Spleen (tissue), 11 donors: ENCODE measurements at regions not wholly inside any gene's neighbourhood (a gene's known extent, or its start where the extent isn't known, plus 50 kb on each side); places are given as distances from the start of the nearest gene placed in this dataset.

Experiments
- DNase-seq: peaks from one replicate; pipeline ENCODE4 v3.0.0-alpha.2; 2020
- H3K27ac ChIP-seq, 8 donors: fragments of 200-600 bp; sonication (generic) in 7 of 8; 1 replicate in 4 of 8; 2 replicates in 4 of 8; pipeline versions ENCODE4 v1.5.0 to v1.8.0; 2016 to 2021; ENCODE audit warnings: inconsistent platforms in 4 of 8, mild to moderate bottlenecking in 4 of 8, moderate library complexity in 1 of 8
- H3K27me3 ChIP-seq, 7 donors: fragments of 200-600 bp; sonication (generic) in 6 of 7; replicated peaks in 1 of 7; 1 replicate in 4 of 7; 2 replicates in 3 of 7; pipeline versions ENCODE4 v1.5.0 to v1.8.0; 2016 to 2021; ENCODE audit warnings: inconsistent platforms in 3 of 7, mild to moderate bottlenecking in 1 of 7
- H3K36me3 ChIP-seq, 6 donors: fragments of 200-600 bp; sonication (generic) in 5 of 6; 1 replicate in 4 of 6; 2 replicates in 2 of 6; pipeline versions ENCODE4 v1.5.0 to v1.8.0; 2016 to 2021; ENCODE audit warnings: inconsistent platforms in 2 of 6
- H3K4me1 ChIP-seq, 6 donors: fragments of 200-600 bp; sonication (generic) in 5 of 6; 1 replicate in 3 of 6; 2 replicates in 3 of 6; pipeline versions ENCODE4 v1.5.0 to v1.8.0; 2016 to 2021; ENCODE audit warnings: inconsistent platforms in 3 of 6
- H3K4me3 ChIP-seq, 8 donors: fragments of 200-600 bp; sonication (generic) in 7 of 8; 1 replicate in 4 of 8; 2 replicates in 4 of 8; pipeline versions ENCODE4 v1.5.0 to v1.8.0; 2016 to 2021; ENCODE audit warnings: inconsistent platforms in 4 of 8, mild to moderate bottlenecking in 4 of 8, moderate library complexity in 2 of 8
- H3K9me3 ChIP-seq, 8 donors: fragments of 200-600 bp; sonication (generic) in 7 of 8; 1 replicate in 4 of 8; 2 replicates in 4 of 8; pipeline versions ENCODE4 v1.5.0 to v1.8.0; 2016 to 2021; ENCODE audit warnings: inconsistent platforms in 4 of 8
- CTCF ChIP-seq, 11 experiments: fragments of 200-600 bp in 7 of 11; fragments of 450-650 bp in 4 of 11; sonication (generic) in 4 of 11; IDR thresholded peaks in 8 of 11; conservative IDR thresholded peaks in 3 of 11; 1 replicate in 7 of 11; 2 replicates in 4 of 11; pipeline versions ENCODE4 v1.4.0 to v1.8.0; 2016 to 2021; ENCODE audit warnings: antibody characterized with exemption in 11 of 11, inconsistent platforms in 4 of 11, mild to moderate bottlenecking in 1 of 11
- POLR2A ChIP-seq, 3 donors: fragments of 450-650 bp; IDR thresholded peaks; one replicate each; pipeline ENCODE4 v1.5.1; 2017; ENCODE audit warnings: antibody characterized with exemption in 3 of 3, mild to moderate bottlenecking in 1 of 3
- POLR2AphosphoS5 ChIP-seq, 3 donors: sonication (generic); formaldehyde crosslinking; IDR thresholded peaks; one replicate each; pipeline ENCODE4 v1.5.1; 2017; ENCODE audit warnings: antibody characterized with exemption in 3 of 3
- WGBS, 5 donors: extraction: QIAGEN DNeasy Blood & Tissue Kit in 3 of 5; methylation state at CpG; one replicate each; pipeline versions ENCODE4 v1.1.5 to v1.1.7; 2013 to 2018; 5-methylcytosine and 5-hydroxymethylcytosine counted together
- intact Hi-C: fragments of 100-400 bp; cut with DNase I; formaldehyde crosslinking; loops from one replicate; pipeline ENCODE4 v1.15.0; 2023; ENCODE audit warnings: low total_unique reads
- donor health status: healthy with polysubstance abuse.
- donor health status: DM: no; HTN: no; CAD: no; lungs with moderate emphysema.
- donor health status: DM: no; HTN: no; CAD: no.
- donor health status: Bipolar disorder and iron deficiency.
- donor health status: healthy.
- donor health status: DM: no; HTN: no; CAD: no.
- donor health status: DM: yes; HTN: yes; CAD: no.

GRCh38 chr3:82044930-82045705 lies 283.7 kb upstream of the GBE1 start:
- H3K36me3 ChIP-seq, result no peaks in the 10 kb centered on the region
- no peak overlapping the region for H3K4me3 ChIP-seq
- H3K9me3 ChIP-seq, result peaks cover 0 to 4% (median under 1%) of the 10 kb centered on the region in 8 donors
- DNase-seq, result no peak
- TF ChIP-seq POLR2AphosphoS5 (IDR thresholded peaks at IDR 0.05) (no peak), CTCF (IDR thresholded peaks at IDR 0.05 in 8 of 11, conservative IDR thresholded peaks at IDR 0.05 in 3 of 11) (no peak), POLR2A (IDR thresholded peaks at IDR 0.05) (no peak)
- intact Hi-C loops, result no loop called here
- 60 to 85% (median 73%) methylated on average over 4 of the region's 4 CpGs for WGBS, 5 donors
- no peaks in the 10 kb centered on the region for H3K27me3 ChIP-seq
- no peak overlapping the region for H3K27ac ChIP-seq
- no peaks in the 10 kb centered on the region for H3K4me1 ChIP-seq

DNA sequence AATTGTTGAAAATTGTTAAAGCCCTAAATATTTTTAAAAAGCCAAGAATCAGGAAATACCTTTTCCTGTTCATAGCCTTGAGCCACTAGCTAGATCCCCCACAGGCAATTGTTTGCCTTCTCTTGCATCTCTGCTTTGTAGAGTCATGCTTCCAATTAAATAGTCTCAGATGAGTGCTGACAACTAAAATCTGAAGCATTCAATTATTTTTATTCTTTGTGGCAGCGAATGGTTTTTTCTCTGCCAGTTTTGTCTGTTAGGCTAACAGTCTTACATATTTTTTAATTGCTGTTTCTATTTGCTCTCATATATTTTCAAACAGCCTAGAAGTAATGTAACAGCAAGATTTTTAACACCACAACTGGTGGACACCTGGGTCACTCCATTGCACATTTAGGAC lies 277.1 kb upstream of the GBE1 start:
- Histone ChIP-seq H3K27ac (no peak overlapping the region), H3K4me3 (no peak overlapping the region), H3K27me3 (no peaks in the 10 kb centered on the region), H3K9me3 (peaks cover 0 to 9% (median 2%) of the 10 kb centered on the region in 8 donors), H3K36me3 (no peaks in the 10 kb centered on the region), H3K4me1 (no peaks in the 10 kb centered on the region)
- WGBS, 5 donors, result 53 to 67% (median 66%) methylated on average over 1 of the region's 1 CpG
- no peak for DNase-seq
- intact Hi-C loops, result no loop called here
- TF ChIP-seq POLR2A (IDR thresholded peaks at IDR 0.05) (no peak), POLR2AphosphoS5 (IDR thresholded peaks at IDR 0.05) (no peak), CTCF (IDR thresholded peaks at IDR 0.05 in 8 of 11, conservative IDR thresholded peaks at IDR 0.05 in 3 of 11) (no peak)

DNA sequence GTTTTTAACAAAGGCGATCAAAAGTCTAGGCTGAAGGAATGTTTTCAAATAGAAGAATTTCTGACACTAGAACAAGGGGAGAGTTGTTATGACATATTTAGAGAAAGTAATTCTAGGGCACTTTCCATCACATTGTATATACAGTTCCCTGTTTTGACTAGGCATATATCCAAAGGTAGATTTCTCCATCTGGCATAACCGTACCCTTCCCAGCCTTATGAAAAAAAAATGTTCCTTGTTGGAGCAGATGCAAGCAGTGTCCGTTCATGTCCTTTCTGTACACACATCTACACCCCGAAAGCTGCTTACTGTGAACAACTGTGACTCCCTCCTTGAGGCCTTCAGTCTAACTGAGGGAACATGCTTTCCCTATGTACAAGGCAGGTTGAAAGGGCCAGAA lies 271.7 kb upstream of the GBE1 start:
- Histone ChIP-seq H3K4me1 (no peaks in the 10 kb centered on the region), H3K4me3 (no peak overlapping the region), H3K36me3 (no peaks in the 10 kb centered on the region), H3K27ac (no peak overlapping the region), H3K27me3 (no peaks in the 10 kb centered on the region), H3K9me3 (no peaks in the 10 kb centered on the region)
- no peak for TF ChIP-seq CTCF (IDR thresholded peaks at IDR 0.05 in 8 of 11, conservative IDR thresholded peaks at IDR 0.05 in 3 of 11)
- TF ChIP-seq POLR2AphosphoS5 (IDR thresholded peaks at IDR 0.05), result no peak
- no peak for TF ChIP-seq POLR2A (IDR thresholded peaks at IDR 0.05)
- 85 to 96% (median 92%) methylated on average over 4 of the region's 4 CpGs for WGBS, 5 donors
- intact Hi-C loops, result no loop called here
- DNase-seq, result no peak

DNA sequence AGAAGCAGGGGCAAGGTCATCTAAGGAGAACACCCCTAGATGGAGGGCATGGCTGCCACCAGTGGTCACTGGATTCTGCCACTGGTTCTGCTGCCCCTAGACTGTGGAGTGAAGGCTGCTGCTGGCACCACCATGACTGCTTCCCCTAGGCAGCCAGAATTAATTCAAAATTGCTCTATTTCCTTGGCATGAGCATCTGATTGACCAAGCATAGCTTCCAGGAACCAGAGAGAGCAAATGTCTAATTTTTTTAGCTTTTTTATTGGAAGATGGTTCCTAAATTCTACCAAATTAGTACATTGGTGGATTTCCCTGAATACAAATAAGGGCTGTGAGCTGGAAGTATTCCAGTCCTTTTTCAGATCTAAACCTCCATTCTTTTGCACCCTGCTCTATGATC lies 270.2 kb upstream of the GBE1 start:
- no peak for DNase-seq
- no peak overlapping the region for H3K4me3 ChIP-seq
- no peak for TF ChIP-seq POLR2AphosphoS5 (IDR thresholded peaks at IDR 0.05)
- no peak for TF ChIP-seq POLR2A (IDR thresholded peaks at IDR 0.05)
- TF ChIP-seq CTCF (IDR thresholded peaks at IDR 0.05 in 8 of 11, conservative IDR thresholded peaks at IDR 0.05 in 3 of 11), result no peak
- no peak overlapping the region for H3K27ac ChIP-seq
- intact Hi-C loops, result no loop called here
- no peaks in the 10 kb centered on the region for H3K9me3 ChIP-seq
- H3K4me1 ChIP-seq, result no peaks in the 10 kb centered on the region
- no peaks in the 10 kb centered on the region for H3K36me3 ChIP-seq
- H3K27me3 ChIP-seq, result no peaks in the 10 kb centered on the region
